SJSA1 (cell line): ENCODE measurements at regions not wholly inside any gene's neighbourhood (a gene's known extent, or its start where the extent isn't known, plus 50 kb on each side); places are given as distances from the start of the nearest gene placed in this dataset.
"Not testable (repeated sequence)": the region's sequence is repeated elsewhere in the genome, so short reads cannot be mapped to it uniquely, and the experiment has no call there.

Source experiments
- DNase-seq, 2 experiments: peaks; one replicate each; pipeline ENCODE4 v3.0.0-alpha.2; 2015 to 2020; ENCODE audit warnings: low spot score in 2 of 2, low read depth in 1 of 2
- H3K27ac ChIP-seq: fragments of 250-450 bp; sonication (Bioruptor Pico); 2 replicates; pipeline ENCODE4 v1.5.1; 2020; ENCODE audit warnings: mild to moderate bottlenecking, moderate library complexity
- H3K27me3 ChIP-seq: fragments of 250-450 bp; sonication (Bioruptor Pico); replicated peaks from 2 replicates; pipeline ENCODE4 v1.5.1; 2020; ENCODE audit warnings: mild to moderate bottlenecking, moderate library complexity
- H3K36me3 ChIP-seq: fragments of 250-450 bp; sonication (Bioruptor Pico); 2 replicates; pipeline ENCODE4 v1.5.1; 2020; ENCODE audit warnings: mild to moderate bottlenecking
- H3K4me1 ChIP-seq: fragments of 250-450 bp; sonication (Bioruptor Pico); replicated peaks from 2 replicates; pipeline ENCODE4 v1.6.1; 2021; ENCODE audit warnings: mild to moderate bottlenecking
- H3K4me3 ChIP-seq: fragments of 250-450 bp; sonication (Bioruptor Pico); 2 replicates; pipeline ENCODE4 v1.5.1; 2020; ENCODE audit warnings: mild to moderate bottlenecking
- H3K9me3 ChIP-seq: fragments of 250-450 bp; sonication (Bioruptor Pico); replicated peaks from 2 replicates; pipeline ENCODE4 v1.5.1; 2020; ENCODE audit warnings: mild to moderate bottlenecking

DNA sequence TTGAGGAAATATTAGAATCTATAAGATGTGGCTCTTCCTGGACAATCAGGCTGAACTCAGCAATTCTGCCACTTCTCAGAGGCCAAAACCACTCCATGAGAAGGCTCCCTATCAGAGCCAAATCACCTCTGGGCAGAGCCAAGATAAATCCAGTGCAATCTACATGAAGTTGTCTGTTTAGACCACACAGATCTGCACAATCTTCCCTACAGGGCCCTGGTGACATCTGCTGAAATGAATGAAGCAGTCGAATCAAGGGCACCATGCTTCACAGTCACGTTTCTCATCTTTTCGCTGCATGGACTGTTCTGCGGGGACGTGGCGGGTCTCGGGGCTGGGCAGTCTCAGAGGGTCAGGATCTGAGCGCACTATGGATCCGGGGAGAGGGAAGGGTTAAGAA lies 60.1 kb upstream of the CD93 start:
- H3K4me1 ChIP-seq, result peaks cover 70% of the 10 kb centered on the region
- no peak overlapping the region for H3K27ac ChIP-seq
- DNase-seq, result no peak
- no peaks in the 10 kb centered on the region for H3K9me3 ChIP-seq
- H3K4me3 ChIP-seq, result no peak overlapping the region
- no peaks in the 10 kb centered on the region for H3K36me3 ChIP-seq
- H3K27me3 ChIP-seq, result no peaks in the 10 kb centered on the region

DNA sequence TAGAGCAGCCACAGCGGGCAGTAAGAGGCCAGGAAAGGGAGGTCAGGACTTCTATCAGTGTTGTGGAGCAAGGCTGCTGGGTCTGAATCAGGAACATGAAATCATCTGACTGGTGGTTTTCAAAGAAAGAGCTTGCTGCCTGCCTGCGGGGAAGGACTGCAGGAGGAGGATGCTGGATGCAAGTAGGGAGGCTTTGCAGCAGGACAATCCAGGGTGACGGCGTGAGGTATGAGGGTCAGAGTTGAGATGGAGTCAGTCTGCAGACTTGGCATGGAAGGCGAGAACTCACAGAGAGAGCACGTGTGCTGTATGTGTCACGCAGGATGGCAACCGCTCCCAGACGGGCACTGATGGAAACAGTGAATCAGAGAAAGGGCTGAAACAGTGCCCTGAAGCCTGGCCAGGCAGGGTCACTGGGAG lies 59.2 kb upstream of the CD93 start:
- Histone ChIP-seq H3K9me3 (no peaks in the 10 kb centered on the region), H3K4me1 (peaks cover 70% of the 10 kb centered on the region), H3K36me3 (no peaks in the 10 kb centered on the region), H3K27ac (no peak overlapping the region), H3K4me3 (no peak overlapping the region), H3K27me3 (no peaks in the 10 kb centered on the region)
- peak; percentile 29 to 56 for DNase-seq

DNA sequence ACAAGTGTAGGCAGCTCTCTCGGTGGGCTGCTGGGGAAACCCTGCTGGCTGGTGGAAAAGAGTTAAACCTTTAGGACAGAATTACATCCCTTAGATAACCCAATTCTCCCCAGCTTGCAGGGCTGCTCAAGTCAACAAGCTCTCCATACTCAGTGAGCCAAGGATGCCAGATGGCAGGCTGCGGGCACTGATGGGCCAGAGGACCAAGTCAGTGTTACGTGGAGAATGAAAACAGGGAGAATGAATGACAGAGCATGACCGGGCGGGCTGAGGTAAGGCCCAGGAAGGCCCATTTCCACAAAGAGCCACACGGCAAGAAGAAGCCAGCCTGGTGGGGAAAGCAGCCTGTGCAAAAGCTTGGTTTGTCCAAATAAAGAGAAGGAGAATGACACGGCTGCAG lies 58.7 kb upstream of the CD93 start:
- Histone ChIP-seq H3K4me1 (peaks cover 68% of the 10 kb centered on the region), H3K27ac (no peak overlapping the region), H3K9me3 (no peaks in the 10 kb centered on the region), H3K27me3 (no peaks in the 10 kb centered on the region), H3K4me3 (no peak overlapping the region), H3K36me3 (no peaks in the 10 kb centered on the region)
- DNase-seq, result no peak

DNA sequence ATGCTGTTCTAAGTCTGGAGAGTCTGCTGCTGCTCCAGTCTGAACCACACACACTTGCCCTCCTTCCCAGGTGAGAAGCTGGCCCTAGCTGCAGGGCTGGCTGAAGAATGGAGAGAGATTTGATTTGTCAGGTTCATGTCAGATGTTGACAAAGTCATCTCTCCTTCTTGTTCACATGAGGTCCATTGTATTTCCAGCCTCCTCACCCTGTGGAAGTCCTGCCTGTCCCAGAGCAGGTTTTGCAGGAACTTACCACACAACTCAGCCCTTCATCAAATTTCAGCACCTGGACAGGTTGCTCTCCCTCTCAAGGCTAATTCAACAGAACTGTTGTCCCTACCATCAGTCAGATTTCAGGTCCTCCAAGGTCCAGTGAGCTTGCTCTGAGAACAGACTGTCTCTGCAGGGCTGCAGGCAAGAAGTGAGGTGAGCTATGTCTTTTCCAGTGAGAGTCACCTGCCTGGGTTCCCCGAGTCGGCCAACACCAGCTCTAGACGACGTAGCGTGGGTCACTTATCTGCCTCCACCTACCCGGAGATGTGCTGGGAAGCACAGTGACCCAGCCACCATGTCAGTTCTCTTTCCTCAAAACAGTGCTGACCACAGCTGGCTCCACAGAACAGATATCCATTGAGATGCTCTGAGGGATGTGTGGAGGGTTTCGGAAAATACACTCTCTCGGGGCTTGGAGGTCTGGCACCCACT lies 58.0 kb upstream of the CD93 start:
- Histone ChIP-seq H3K4me3 (no peak overlapping the region), H3K4me1 (peaks cover 61% of the 10 kb centered on the region), H3K9me3 (no peaks in the 10 kb centered on the region), H3K27ac (no peak overlapping the region), H3K36me3 (no peaks in the 10 kb centered on the region), H3K27me3 (no peaks in the 10 kb centered on the region)
- no peak for DNase-seq

DNA sequence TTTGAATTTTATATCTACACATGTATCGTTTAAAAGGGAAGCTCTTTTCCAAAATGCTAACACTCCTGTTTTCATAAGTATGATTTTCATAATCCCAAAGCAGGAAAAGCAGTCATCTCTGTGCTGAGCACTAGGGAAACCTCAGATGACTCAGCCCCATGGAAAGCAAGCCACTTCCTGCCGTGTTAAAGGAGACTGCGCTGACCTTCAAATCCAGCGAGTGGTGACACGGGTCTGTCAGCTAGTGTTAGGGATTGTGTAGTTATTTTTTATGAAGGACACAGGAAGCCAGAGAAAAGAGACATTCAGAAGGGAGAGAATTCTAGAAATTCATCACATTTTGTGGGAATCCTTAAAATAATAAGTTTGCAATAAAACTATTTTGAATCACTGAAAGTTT lies 57.0 kb upstream of the CD93 start:
- peak; percentile 63 to 79 for DNase-seq
- H3K9me3 ChIP-seq, result no peaks in the 10 kb centered on the region
- no peak overlapping the region for H3K4me3 ChIP-seq
- H3K27ac ChIP-seq, result peak overlapping the region; percentile 79
- no peaks in the 10 kb centered on the region for H3K27me3 ChIP-seq
- H3K4me1 ChIP-seq, result peaks cover 51% of the 10 kb centered on the region
- no peaks in the 10 kb centered on the region for H3K36me3 ChIP-seq

DNA sequence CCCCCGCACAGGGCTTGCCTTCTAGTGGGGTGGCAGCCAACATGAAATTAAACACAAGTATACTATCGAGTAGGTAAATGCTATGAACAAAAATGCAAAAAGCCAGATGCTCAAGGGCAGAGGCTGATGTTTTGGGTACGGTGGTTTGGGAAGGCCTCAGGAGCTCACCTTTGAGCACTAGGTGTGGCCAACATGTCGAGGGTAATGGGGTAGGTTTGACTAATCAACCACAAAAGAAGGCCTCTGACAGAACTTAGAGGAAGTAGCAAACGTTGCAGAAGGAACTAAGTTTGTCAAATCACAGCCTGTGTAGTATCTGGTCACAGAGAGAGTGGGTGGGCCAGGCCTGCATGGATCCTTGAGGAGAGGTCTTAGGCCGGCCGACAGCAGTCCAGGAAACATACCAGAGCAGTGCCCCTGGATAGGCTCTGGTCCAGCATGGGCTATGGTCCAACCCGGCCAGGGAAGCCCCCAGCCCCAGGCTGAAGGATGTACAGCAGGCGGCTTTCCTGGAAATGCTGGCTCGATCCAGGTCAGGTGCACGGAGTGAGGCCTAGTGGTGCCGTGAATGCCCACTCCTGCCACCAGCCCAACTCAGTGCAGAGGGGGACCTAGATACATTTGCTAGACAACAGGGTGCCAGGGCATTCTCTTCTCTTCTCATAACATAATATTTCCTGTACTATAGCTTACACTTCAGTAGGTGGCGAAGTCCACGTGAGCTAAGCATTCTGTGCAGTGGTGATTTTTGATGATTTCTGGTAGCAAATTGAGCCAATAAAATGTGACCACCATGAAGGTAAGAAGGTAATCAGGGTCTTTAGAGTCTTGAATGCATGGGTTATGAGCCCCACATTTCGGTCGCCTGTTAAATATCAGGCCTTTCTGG lies 56.3 kb upstream of the CD93 start:
- H3K27me3 ChIP-seq, result no peaks in the 10 kb centered on the region
- H3K4me1 ChIP-seq, result peaks cover 44% of the 10 kb centered on the region
- peak overlapping the region; percentile 79 for H3K27ac ChIP-seq

DNA sequence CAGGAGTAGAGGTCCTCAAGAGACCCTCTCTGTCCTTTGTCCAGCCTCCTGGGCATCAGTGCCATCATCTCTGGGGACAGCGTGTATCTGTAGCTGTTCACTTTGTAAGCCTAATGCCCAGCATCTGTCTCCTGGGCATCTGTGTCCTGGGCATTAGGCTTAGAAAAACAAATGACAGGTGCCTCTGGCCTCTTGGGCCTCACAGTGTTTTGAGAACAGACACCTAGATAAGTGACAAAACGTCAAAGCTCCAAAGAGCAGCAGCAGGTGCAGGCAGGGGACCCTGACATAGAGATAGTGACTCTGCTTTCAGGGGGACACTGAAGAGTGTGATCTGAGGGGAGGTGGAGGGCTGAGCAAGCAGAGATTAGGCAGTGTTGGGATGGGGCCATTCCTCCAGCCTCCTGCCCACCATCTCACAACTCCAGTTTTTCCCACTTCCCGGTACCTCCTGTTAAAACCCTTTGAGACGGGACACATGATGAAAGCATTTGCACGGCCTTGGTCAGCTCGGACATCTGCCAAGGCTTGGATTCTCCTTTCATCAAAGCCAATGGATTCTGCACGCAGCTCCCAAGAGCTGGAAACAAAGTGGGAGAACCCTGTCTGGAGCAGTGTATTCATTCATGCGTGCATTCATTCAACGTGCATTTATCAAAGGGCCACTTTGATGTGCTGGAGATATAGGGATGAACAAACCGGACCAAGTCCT lies 55.5 kb upstream of the CD93 start:
- no peak for DNase-seq
- no peak overlapping the region for H3K27ac ChIP-seq

More for the DNA sequence above, 56.3 kb upstream of the CD93 start:
- Histone ChIP-seq H3K36me3 (no peaks in the 10 kb centered on the region), H3K4me3 (no peak overlapping the region), H3K9me3 (no peaks in the 10 kb centered on the region)
- no peak for DNase-seq

DNA sequence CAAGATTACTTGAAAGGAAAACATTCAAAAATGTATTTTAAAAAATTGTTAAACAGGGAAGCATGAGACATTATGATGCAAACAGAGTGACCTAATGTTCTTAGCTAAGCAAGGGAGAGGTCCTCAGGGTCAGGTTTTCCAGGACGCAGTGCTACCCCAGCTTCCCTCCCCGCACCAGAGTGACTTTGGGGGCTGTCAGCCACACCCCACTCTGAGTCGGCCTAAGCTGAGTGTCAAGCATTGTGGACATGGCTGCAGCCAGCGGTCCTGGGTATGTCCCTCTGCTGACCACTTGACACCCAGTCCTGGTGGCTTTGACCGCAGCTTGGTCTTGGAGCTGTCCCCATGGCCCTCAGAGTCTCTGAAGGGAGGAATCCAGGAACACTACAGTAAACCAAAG lies 54.9 kb upstream of the CD93 start:
- Histone ChIP-seq H3K27ac (no peak overlapping the region), H3K4me1 (peaks cover 33% of the 10 kb centered on the region), H3K4me3 (no peak overlapping the region), H3K36me3 (no peaks in the 10 kb centered on the region), H3K9me3 (no peaks in the 10 kb centered on the region), H3K27me3 (no peaks in the 10 kb centered on the region)
- DNase-seq, result no peak

More for the DNA sequence above, 55.5 kb upstream of the CD93 start:
- Histone ChIP-seq H3K36me3 (no peaks in the 10 kb centered on the region), H3K4me3 (no peak overlapping the region), H3K9me3 (no peaks in the 10 kb centered on the region), H3K27me3 (no peaks in the 10 kb centered on the region), H3K4me1 (peaks cover 36% of the 10 kb centered on the region)

DNA sequence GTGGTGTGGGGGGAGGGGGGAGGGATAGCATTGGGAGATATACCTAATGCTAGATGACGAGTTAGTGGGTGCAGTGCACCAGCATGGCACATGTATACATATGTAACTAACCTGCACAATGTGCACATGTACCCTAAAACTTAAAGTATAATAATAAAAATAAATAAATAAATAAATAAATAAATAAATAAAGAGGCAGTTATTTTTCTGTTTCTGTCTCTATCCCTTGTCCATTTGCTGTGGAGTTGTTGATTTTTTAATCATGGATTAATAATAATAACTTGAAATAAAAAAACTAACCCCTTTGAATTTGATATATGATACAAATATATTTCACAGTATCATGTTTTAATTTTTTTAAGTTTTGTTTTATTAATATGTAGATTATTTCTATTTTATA lies 53.9 kb upstream of the CD93 start:
- H3K4me1 ChIP-seq, result peaks cover 23% of the 10 kb centered on the region
- not testable (repeated sequence) for DNase-seq, H3K27ac ChIP-seq, H3K9me3 ChIP-seq, H3K4me3 ChIP-seq, H3K36me3 ChIP-seq, H3K27me3 ChIP-seq

DNA sequence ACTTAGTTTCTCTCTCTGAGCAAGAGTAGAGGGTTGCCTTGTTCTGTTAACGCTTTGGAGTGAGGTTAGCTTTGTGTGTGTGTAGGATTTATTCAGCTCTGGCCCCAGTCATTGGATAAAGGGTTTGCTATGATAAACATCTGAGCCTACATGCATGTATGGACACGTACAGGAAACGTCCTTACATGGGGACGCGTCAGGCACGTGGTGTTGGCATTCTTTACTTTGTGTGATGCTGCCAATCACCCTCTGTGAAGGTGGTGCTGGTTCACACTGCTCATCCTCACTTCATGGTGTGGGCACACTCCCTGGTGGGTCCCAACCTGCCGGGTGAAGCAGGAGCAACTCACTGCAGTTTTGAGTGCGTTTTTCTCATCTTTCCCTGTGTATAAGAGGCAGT lies 53.4 kb upstream of the CD93 start:
- H3K27ac ChIP-seq, result no peak overlapping the region
- peaks cover 19% of the 10 kb centered on the region for H3K4me1 ChIP-seq
- no peak overlapping the region for H3K4me3 ChIP-seq
- no peaks in the 10 kb centered on the region for H3K27me3 ChIP-seq
- no peak for DNase-seq
- H3K9me3 ChIP-seq, result no peaks in the 10 kb centered on the region
- H3K36me3 ChIP-seq, result no peaks in the 10 kb centered on the region

DNA sequence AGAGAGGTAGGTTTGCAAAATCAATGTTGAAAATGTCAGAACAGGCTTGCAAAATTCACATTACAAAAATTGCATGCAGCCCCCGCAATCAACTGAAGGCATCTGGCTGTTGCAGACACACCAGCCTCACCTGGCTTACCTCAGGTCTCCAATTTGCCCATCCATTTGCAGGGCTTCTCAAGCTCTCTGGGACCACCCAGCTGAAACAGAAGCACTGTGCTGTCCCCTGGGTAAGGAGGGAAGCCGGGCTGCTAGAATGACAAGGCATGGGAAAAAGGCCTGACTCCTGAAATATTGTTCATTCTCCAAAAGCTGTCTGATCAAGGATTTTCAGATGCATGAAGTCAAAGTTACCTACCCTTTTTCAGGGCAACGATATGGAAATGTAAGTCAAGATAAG lies 52.6 kb upstream of the CD93 start:
- no peaks in the 10 kb centered on the region for H3K9me3 ChIP-seq
- no peaks in the 10 kb centered on the region for H3K27me3 ChIP-seq
- no peak overlapping the region for H3K27ac ChIP-seq
- no peak for DNase-seq
- no peak overlapping the region for H3K4me3 ChIP-seq
- H3K36me3 ChIP-seq, result no peaks in the 10 kb centered on the region
- peaks cover 16% of the 10 kb centered on the region for H3K4me1 ChIP-seq

DNA sequence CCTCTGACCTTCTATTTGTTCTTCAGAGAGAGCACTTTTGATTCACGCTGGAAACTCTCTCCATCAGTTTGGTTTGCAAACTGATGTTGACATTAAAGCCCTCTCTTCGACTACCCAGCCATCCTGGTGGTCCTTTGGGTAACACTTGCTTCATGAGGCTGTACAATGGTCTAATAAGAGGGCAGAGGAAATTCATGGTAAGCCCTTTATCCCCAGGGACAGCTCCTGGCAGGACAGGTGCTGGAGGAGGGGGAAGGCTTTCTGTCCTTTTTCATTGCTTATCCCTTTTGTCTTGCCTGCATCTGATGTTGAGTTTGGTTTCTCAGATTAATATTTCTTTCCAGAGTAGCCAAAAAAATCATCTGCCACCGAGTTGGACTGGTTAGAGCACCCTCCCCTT lies 52.1 kb upstream of the CD93 start:
- H3K27me3 ChIP-seq, result no peaks in the 10 kb centered on the region
- H3K4me1 ChIP-seq, result peaks cover 11% of the 10 kb centered on the region
- H3K36me3 ChIP-seq, result no peaks in the 10 kb centered on the region
- H3K27ac ChIP-seq, result no peak overlapping the region
- DNase-seq, result no peak
- H3K4me3 ChIP-seq, result no peak overlapping the region
- H3K9me3 ChIP-seq, result no peaks in the 10 kb centered on the region

DNA sequence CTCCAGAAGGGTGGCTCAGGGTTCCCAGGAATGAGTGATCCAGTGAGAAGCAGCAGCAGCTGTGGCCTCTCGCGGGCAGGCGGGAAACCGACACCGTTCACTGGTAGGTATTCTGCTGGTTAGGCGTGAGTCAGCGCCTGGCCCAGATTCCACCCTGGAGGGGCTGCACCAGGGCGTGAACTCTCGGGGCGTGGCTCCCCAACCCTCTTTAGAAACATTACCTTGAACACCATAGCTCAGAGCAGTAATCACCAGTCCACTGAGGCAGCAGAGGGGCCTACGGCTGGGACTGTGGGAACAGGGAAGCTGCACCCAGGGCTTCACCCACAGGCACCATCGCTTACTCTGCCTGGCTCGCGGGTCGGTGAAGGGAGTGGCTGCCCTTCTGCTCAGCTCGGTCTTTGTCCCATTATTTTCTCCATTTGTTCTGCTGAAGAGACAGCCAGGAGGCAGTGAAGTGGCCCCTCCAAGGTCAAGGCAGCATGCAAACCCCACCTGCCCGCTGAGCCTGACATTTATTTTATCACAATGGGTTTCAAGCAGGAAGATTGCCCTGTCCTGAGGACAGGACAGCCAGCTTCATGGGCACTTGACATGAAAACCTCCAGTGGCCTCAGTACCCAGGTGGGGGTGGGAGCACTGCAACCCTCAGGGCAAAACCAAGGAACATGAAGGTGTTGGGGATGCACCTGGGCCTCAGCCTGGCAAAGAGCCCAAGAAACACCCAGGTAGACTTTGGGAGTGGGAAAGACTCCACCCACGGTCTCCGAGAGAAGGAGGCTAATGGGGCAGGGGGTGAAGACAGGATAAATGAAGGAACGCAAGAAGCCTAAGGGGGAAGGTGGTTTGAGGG lies 51.0 kb upstream of the CD93 start:
- Histone ChIP-seq H3K4me1 (no peaks in the 10 kb centered on the region; the same call in none of the 2 replicates), H3K36me3 (no peaks in the 10 kb centered on the region), H3K4me3 (no peak overlapping the region), H3K27me3 (no peaks in the 10 kb centered on the region), H3K27ac (no peak overlapping the region), H3K9me3 (no peaks in the 10 kb centered on the region)
- DNase-seq, result no peak
